ENCODE measurements at regions not wholly inside any gene's neighbourhood (a gene's known extent, or its start where the extent isn't known, plus 50 kb on each side); places are given as distances from the start of the nearest gene placed in this dataset.

DNA sequence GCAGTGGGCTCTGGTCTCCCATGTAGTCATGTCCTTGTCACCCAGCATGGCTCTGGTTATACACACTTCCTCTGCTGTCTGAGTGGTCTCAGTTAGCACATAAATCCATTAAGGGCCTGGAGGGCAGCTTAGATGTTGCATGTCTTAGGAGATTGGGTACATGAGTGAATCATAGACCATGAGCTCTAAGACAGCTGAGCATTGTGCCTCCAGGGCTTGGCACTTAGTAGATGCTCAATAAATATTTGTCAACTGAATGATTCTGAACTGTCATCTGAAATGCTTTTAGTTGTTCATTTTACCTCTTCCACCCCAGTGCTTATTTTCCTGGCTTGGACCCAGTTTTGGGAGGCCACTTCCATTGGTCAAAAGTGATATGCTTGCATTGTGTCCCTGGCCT, 135.6 kb downstream of the BOD1 start:
- Histone ChIP-seq H3K4me3 (no peak overlapping the region), H3K27me3 (ENCODE audit: low read depth) (no peaks in the 10 kb centered on the region), H3K36me3 (replicated peaks) (no peaks in the 10 kb centered on the region), H3K9me3 (no peaks in the 10 kb centered on the region), H3K4me1 (no peaks in the 10 kb centered on the region)
- in situ Hi-C loops (cut with MboI; ENCODE audit: low sequenced_read_pairs) = no loop called here
- no peak for DNase-seq (ENCODE audit: low spot score in 2 of 2)

DNA sequence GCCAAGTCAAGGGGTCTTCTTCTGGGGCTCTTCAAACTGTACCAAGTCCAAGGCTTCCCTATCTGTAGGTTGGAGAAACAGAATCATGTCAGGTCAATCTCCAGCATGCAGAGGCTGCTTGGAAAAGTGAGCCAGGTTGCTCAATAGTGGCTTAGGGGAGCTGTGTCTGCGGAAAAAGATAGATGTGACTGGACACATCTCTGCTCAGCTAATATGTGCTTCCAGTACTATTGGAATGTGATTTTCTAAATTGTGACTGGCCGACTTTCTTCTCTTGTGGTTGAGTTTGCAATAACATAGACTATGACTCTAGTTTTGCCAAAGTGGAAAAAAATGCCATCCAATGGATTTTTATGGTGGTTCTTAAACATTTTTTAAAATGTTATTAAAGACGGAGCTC, 136.7 kb downstream of the BOD1 start:
- H3K36me3 ChIP-seq (replicated peaks) = no peaks in the 10 kb centered on the region
- in situ Hi-C loops (cut with MboI; ENCODE audit: low sequenced_read_pairs) = no loop called here
- DNase-seq (ENCODE audit: low spot score in 2 of 2) = no peak
- H3K4me3 ChIP-seq = no peak overlapping the region
- no peaks in the 10 kb centered on the region for H3K27me3 ChIP-seq (ENCODE audit: low read depth)
- H3K9me3 ChIP-seq = no peaks in the 10 kb centered on the region
- H3K4me1 ChIP-seq = no peaks in the 10 kb centered on the region

DNA sequence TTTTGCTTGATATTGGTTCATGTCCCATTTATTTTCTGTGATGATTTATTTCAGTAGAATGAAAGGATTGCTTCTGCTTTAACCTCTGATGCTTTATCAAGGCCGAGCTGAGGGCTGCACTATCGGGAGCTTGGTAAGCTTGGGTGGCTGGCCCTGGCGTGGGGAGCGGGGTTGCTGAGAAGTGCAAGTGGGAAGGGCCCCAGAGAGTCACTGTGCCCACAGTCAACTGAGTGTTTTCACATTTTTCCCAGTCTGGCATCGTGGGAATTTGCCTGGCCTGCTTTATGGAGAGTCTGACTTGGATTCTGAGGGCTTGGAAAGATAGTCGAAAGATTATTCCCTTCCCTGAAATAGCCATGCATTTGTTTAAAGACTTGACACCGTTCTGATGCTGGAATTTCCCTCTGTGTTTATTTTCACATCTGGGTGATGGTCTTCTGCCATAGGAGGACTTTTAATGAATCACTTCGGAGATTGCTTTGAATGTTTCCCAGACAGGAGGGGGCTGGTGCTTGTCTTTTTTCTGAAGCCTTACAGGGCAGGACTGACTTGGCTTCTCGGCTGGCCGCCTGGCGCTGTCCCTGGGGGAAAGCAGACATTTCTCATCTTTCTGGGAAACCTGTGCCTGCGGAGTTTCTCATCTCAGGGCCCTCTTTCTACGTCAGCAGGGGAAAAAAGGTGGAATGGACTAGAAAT, 139.0 kb downstream of the BOD1 start:
- Histone ChIP-seq H3K36me3 (replicated peaks) (no peaks in the 10 kb centered on the region), H3K4me3 (no peak overlapping the region), H3K27me3 (ENCODE audit: low read depth) (no peaks in the 10 kb centered on the region), H3K4me1 (no peaks in the 10 kb centered on the region), H3K9me3 (no peaks in the 10 kb centered on the region)
- in situ Hi-C loops (cut with MboI; ENCODE audit: low sequenced_read_pairs) = no loop called here
- no peak for DNase-seq (ENCODE audit: low spot score in 2 of 2)

GRCh38 chr5:173475780-173476179, 140.7 kb downstream of the BOD1 start:
- in situ Hi-C loops (cut with MboI; ENCODE audit: low sequenced_read_pairs) = no loop called here

GRCh38 chr5:173474881-173475287, 141.6 kb downstream of the BOD1 start:
- H3K9me3 ChIP-seq = no peaks in the 10 kb centered on the region
- no peaks in the 10 kb centered on the region for H3K4me1 ChIP-seq
- H3K4me3 ChIP-seq = no peak overlapping the region
- no peaks in the 10 kb centered on the region for H3K27me3 ChIP-seq (ENCODE audit: low read depth)
- in situ Hi-C loops (cut with MboI; ENCODE audit: low sequenced_read_pairs) = no loop called here
- DNase-seq (ENCODE audit: low spot score in 2 of 2) = no peak
- H3K36me3 ChIP-seq (replicated peaks) = no peaks in the 10 kb centered on the region

More at GRCh38 chr5:173475780-173476179, 140.7 kb downstream of the BOD1 start:
- Histone ChIP-seq H3K9me3 (no peaks in the 10 kb centered on the region), H3K4me1 (no peaks in the 10 kb centered on the region), H3K27me3 (ENCODE audit: low read depth) (no peaks in the 10 kb centered on the region), H3K36me3 (replicated peaks) (no peaks in the 10 kb centered on the region), H3K4me3 (no peak overlapping the region)
- DNase-seq (ENCODE audit: low spot score in 2 of 2) = no peak

GRCh38 chr5:173473288-173473687, 143.2 kb downstream of the BOD1 start:
- Histone ChIP-seq H3K4me1 (no peaks in the 10 kb centered on the region), H3K36me3 (replicated peaks) (no peaks in the 10 kb centered on the region), H3K4me3 (no peak overlapping the region), H3K9me3 (no peaks in the 10 kb centered on the region), H3K27me3 (ENCODE audit: low read depth) (no peaks in the 10 kb centered on the region)
- no peak for DNase-seq (ENCODE audit: low spot score in 2 of 2)
- in situ Hi-C loops (cut with MboI; ENCODE audit: low sequenced_read_pairs) = no loop called here

- no peaks in the 10 kb centered on the region for H3K36me3 ChIP-seq (replicated peaks)
- H3K27me3 ChIP-seq (ENCODE audit: low read depth) = no peaks in the 10 kb centered on the region
- no peak overlapping the region for H3K4me3 ChIP-seq
- in situ Hi-C loops (cut with MboI; ENCODE audit: low sequenced_read_pairs) = no loop called here
- no peak for DNase-seq (ENCODE audit: low spot score in 2 of 2)
- no peaks in the 10 kb centered on the region for H3K4me1 ChIP-seq
- no peaks in the 10 kb centered on the region for H3K9me3 ChIP-seq
Observed at GRCh38 chr5:173472784-173473278, 143.6 kb downstream of the BOD1 start.

DNA sequence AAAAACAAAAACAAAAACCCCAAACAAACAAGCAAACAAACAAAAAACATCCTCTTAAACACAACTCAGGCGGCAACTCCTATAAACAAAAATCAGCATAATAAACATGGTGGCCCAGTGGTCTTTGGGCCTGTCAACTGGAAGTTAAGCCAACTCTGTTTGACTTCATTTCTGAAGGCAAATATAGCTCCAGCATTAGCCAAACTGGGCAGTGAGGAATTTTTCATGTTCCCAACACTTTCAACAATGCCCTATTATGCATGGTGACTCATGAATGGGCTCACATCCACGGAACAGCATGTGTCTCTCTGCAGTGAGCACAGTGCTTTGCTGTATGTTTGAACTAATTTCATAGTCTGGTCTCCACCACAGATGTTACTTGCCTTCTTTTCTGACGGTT, 143.9 kb upstream of the STC2 start:
- Histone ChIP-seq H3K27me3 (ENCODE audit: low read depth) (no peaks in the 10 kb centered on the region), H3K4me3 (no peak overlapping the region), H3K9me3 (no peaks in the 10 kb centered on the region), H3K4me1 (no peaks in the 10 kb centered on the region), H3K36me3 (replicated peaks) (no peaks in the 10 kb centered on the region)
- DNase-seq (ENCODE audit: low spot score in 2 of 2) = no peak
- in situ Hi-C loops (cut with MboI; ENCODE audit: low sequenced_read_pairs) = no loop called here

GRCh38 chr5:173468821-173469251, 140.6 kb upstream of the STC2 start:
- Histone ChIP-seq H3K27me3 (ENCODE audit: low read depth) (no peaks in the 10 kb centered on the region), H3K36me3 (replicated peaks) (no peaks in the 10 kb centered on the region), H3K4me1 (no peaks in the 10 kb centered on the region), H3K9me3 (no peaks in the 10 kb centered on the region), H3K4me3 (no peak overlapping the region)
- no peak for DNase-seq (ENCODE audit: low spot score in 2 of 2)
- in situ Hi-C loops (cut with MboI; ENCODE audit: low sequenced_read_pairs) = no loop called here

DNA sequence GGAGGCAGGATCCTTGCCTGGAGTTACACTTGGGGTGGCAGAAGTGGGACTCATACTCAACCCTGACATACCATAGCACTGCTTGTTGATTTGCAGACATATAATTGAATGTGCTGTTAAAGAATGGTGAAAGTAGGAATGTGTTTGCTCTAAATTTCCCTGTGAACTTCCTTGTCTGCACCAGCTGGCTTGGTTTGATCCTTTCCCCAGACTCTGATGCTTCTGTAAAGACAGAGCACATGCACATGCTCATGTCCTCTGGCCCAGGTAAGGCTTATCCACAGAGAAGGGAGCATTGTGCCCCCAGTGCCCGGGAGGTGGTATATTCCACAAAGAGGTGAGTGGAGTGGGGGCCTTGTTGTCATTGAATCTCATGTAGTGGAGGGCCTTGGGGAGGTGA, 138.0 kb upstream of the STC2 start:
- H3K4me3 ChIP-seq = no peak overlapping the region
- no peaks in the 10 kb centered on the region for H3K4me1 ChIP-seq
- H3K36me3 ChIP-seq (replicated peaks) = no peaks in the 10 kb centered on the region
- DNase-seq (ENCODE audit: low spot score in 2 of 2) = no peak
- in situ Hi-C loops (cut with MboI; ENCODE audit: low sequenced_read_pairs) = no loop called here
- no peaks in the 10 kb centered on the region for H3K9me3 ChIP-seq
- H3K27me3 ChIP-seq (ENCODE audit: low read depth) = no peaks in the 10 kb centered on the region

- no peaks in the 10 kb centered on the region for H3K4me1 ChIP-seq
- H3K36me3 ChIP-seq (replicated peaks) = no peaks in the 10 kb centered on the region
- no peak overlapping the region for H3K4me3 ChIP-seq
- H3K27me3 ChIP-seq (ENCODE audit: low read depth) = no peaks in the 10 kb centered on the region
- in situ Hi-C loops (cut with MboI; ENCODE audit: low sequenced_read_pairs) = no loop called here
- DNase-seq (ENCODE audit: low spot score in 2 of 2) = no peak
- H3K9me3 ChIP-seq = no peaks in the 10 kb centered on the region
Observed at GRCh38 chr5:173464813-173465212, 136.6 kb upstream of the STC2 start.

GRCh38 chr5:173463207-173463606, 135.0 kb upstream of the STC2 start:
- Histone ChIP-seq H3K9me3 (no peaks in the 10 kb centered on the region), H3K4me3 (no peak overlapping the region), H3K36me3 (replicated peaks) (no peaks in the 10 kb centered on the region), H3K27me3 (ENCODE audit: low read depth) (no peaks in the 10 kb centered on the region), H3K4me1 (no peaks in the 10 kb centered on the region)
- in situ Hi-C loops (cut with MboI; ENCODE audit: low sequenced_read_pairs) = no loop called here
- no peak for DNase-seq (ENCODE audit: low spot score in 2 of 2)

GRCh38 chr5:173458828-173459609, 130.8 kb upstream of the STC2 start:
- Histone ChIP-seq H3K36me3 (replicated peaks) (no peaks in the 10 kb centered on the region), H3K4me3 (no peak overlapping the region), H3K4me1 (no peaks in the 10 kb centered on the region), H3K9me3 (no peaks in the 10 kb centered on the region), H3K27me3 (ENCODE audit: low read depth) (no peaks in the 10 kb centered on the region)
- in situ Hi-C loops (cut with MboI; ENCODE audit: low sequenced_read_pairs) = no loop called here
- no peak for DNase-seq (ENCODE audit: low spot score in 2 of 2)

DNA sequence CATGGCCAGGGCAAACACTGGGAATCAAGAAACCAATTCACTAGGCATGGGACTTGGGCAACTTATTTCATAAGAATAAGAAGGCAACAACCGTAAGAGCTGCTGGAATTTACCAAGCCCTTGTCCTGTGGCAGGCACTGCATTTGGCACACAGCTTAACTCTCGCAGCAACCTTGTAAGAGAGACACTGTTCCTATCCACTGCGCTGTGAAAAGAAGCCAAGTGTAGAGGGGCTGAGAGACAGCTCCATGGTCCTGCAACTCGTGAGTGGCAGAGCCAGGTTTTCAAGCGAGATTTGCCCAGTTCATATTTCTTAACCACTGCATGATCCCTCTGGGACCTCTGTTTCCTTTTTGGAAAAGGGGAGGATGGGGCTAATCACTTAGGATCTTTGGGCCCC, 129.3 kb upstream of the STC2 start:
- Histone ChIP-seq H3K4me3 (no peak overlapping the region), H3K9me3 (no peaks in the 10 kb centered on the region), H3K36me3 (replicated peaks) (no peaks in the 10 kb centered on the region), H3K27me3 (ENCODE audit: low read depth) (no peaks in the 10 kb centered on the region), H3K4me1 (no peaks in the 10 kb centered on the region)
- no peak for DNase-seq (ENCODE audit: low spot score in 2 of 2)
- in situ Hi-C loops (cut with MboI; ENCODE audit: low sequenced_read_pairs) = no loop called here
